GM23248 (cell line): ENCODE measurements at regions not wholly inside any gene's neighbourhood (a gene's known extent, or its start where the extent isn't known, plus 50 kb on each side); places are given as distances from the start of the nearest gene placed in this dataset.

ENCODE experiments used
- DNase-seq: peaks from one replicate; pipeline ENCODE4 v3.0.0-alpha.2; 2015
- H2AFZ ChIP-seq: fragments of 200-600 bp; sonication (generic); 2 replicates; pipeline ENCODE4 v1.6.1; 2016; ENCODE audit warnings: antibody characterized with exemption
- H3F3A ChIP-seq: fragments of 200-600 bp; sonication (generic); 2 replicates; pipeline ENCODE4 v1.6.1; 2016; ENCODE audit warnings: mild to moderate bottlenecking, antibody characterized with exemption, mixed run types; ENCODE audit not compliant: insufficient read depth
- H3K27ac ChIP-seq: fragments of 200-600 bp; sonication (generic); 2 replicates; pipeline ENCODE4 v1.5.1; 2016; ENCODE audit warnings: mild to moderate bottlenecking
- H3K27me3 ChIP-seq: fragments of 200-600 bp; sonication (generic); replicated peaks from 2 replicates; pipeline ENCODE4 v1.6.1; 2016; ENCODE audit warnings: mild to moderate bottlenecking; ENCODE audit not compliant: insufficient read depth
- H3K36me3 ChIP-seq: fragments of 200-600 bp; sonication (generic); 2 replicates; pipeline ENCODE4 v1.6.1; 2016; ENCODE audit warnings: low read depth, mild to moderate bottlenecking
- H3K4me1 ChIP-seq: fragments of 200-600 bp; sonication (generic); 2 replicates; pipeline ENCODE4 v1.6.1; 2016; ENCODE audit warnings: mild to moderate bottlenecking; ENCODE audit not compliant: insufficient read depth
- H3K4me2 ChIP-seq: fragments of 200-600 bp; sonication (generic); one replicate; pipeline ENCODE4 v1.6.1; 2016; ENCODE audit warnings: mild to moderate bottlenecking; ENCODE audit not compliant: unreplicated experiment
- H3K4me3 ChIP-seq: fragments of 200-600 bp; sonication (generic); 2 replicates; pipeline ENCODE4 v1.5.1; 2016; ENCODE audit warnings: mild to moderate bottlenecking
- H3K79me2 ChIP-seq: fragments of 200-600 bp; sonication (generic); 2 replicates; pipeline ENCODE4 v1.6.1; 2016; ENCODE audit warnings: mild to moderate bottlenecking; ENCODE audit not compliant: insufficient read depth
- H3K9ac ChIP-seq: fragments of 200-600 bp; sonication (generic); 2 replicates; pipeline ENCODE4 v1.6.1; 2016; ENCODE audit warnings: mild to moderate bottlenecking
- H3K9me2 ChIP-seq: fragments of 200-600 bp; sonication (generic); 2 replicates; pipeline ENCODE4 v1.6.1; 2016; ENCODE audit warnings: mixed run types, mild to moderate bottlenecking, moderate library complexity; ENCODE audit not compliant: insufficient read depth
- H3K9me3 ChIP-seq: fragments of 200-600 bp; sonication (generic); one replicate; pipeline ENCODE4 v1.6.1; 2017; ENCODE audit warnings: low read depth
- H4K20me1 ChIP-seq: fragments of 200-600 bp; sonication (generic); 2 replicates; pipeline ENCODE4 v1.6.0; 2016; ENCODE audit not compliant: insufficient read depth
- EZH2 ChIP-seq: fragments of 200-600 bp; sonication (generic); IDR thresholded peaks from 2 replicates; pipeline ENCODE4 v1.6.1; 2018; ENCODE audit warnings: antibody characterized with exemption, mild to moderate bottlenecking; ENCODE audit not compliant: insufficient read depth, poor library complexity, severe bottlenecking
- EZH2phosphoT487 ChIP-seq: fragments of 200-600 bp; sonication (generic); IDR thresholded peaks from 2 replicates; pipeline ENCODE4 v1.6.1; 2018; ENCODE audit warnings: antibody characterized with exemption, moderate library complexity, mild to moderate bottlenecking, low read depth; ENCODE audit not compliant: insufficient read depth
- WGBS, 2 experiments: methylation state at CpG; one replicate each; pipeline ENCODE4 v1.1.6; 2015 to 2017; ENCODE audit warnings: low lambda C conversion rate in 2 of 2, low coverage in 1 of 2; ENCODE audit errors: missing lambda C conversion rate in 2 of 2; 5-methylcytosine and 5-hydroxymethylcytosine counted together
- in situ Hi-C: fragments of 300-500 bp; cut with MboI; formaldehyde crosslinking; loops from 2 replicates; pipeline ENCODE4 v1.15.0; 2020

DNA sequence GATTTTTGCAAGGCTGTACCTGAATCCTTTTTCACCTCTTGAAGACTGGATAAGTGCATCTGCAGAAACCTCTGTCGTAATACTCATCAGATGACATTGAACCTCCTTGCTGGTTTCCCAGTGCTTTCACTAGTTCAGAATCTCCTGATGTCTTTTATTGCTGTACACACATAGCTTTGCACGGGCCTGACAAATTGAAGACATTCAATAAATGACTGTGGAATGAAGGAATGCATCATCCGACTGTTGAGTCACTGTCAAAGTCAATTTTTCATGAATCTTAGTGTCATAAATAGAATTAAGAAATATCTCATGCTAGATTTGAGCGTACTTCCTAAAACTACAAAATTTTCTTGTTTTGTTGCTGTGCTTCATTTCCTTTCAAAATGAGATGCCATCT lies 598.2 kb upstream of the MAP3K7 start:
- DNase-seq, result no peak
- no peaks in the 10 kb centered on the region for H3K79me2 ChIP-seq
- H3K9me2 ChIP-seq, result no peaks in the 10 kb centered on the region
- H3K9me3 ChIP-seq, result no peaks in the 10 kb centered on the region
- H4K20me1 ChIP-seq, result no peaks in the 10 kb centered on the region
- H3K4me2 ChIP-seq, result no peak overlapping the region
- H3K9ac ChIP-seq, result no peak overlapping the region
- no peak overlapping the region for H3K4me3 ChIP-seq
- no peaks in the 10 kb centered on the region for H3K4me1 ChIP-seq
- in situ Hi-C loops, result no loop called here
- no peaks in the 10 kb centered on the region for H3K27me3 ChIP-seq
- no peak overlapping the region for H2AFZ ChIP-seq
- H3K27ac ChIP-seq, result no peak overlapping the region
- no peaks in the 10 kb centered on the region for H3F3A ChIP-seq
- no peaks in the 10 kb centered on the region for H3K36me3 ChIP-seq
- 16 to 33% methylated on average over 4 of the region's 4 CpGs for WGBS, 2 experiments
- no peak for TF ChIP-seq EZH2
- TF ChIP-seq EZH2phosphoT487, result no peak

DNA sequence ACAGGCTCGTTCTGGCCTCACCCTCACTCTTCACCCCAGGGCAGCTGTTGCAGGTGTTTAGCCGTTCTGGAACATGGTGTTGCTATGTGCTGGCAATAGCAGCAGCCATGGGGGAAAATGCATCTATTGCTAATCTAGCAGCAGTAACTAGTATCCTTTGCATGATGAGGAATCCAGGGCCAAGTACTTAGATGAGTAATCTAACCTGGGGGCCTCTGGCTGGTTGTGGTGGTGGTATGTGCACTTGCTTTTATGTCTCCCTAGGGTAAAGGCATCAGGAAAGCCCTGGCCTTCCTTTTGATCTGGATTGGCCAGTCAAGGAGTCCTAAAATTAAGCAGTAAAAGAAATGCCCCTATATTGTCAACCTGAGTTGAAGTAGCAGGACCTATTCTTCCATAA lies 594.5 kb upstream of the MAP3K7 start:
- Histone ChIP-seq H3K9me3 (no peaks in the 10 kb centered on the region), H3K27ac (no peak overlapping the region), H3K9ac (no peak overlapping the region), H2AFZ (no peak overlapping the region), H3K27me3 (no peaks in the 10 kb centered on the region), H3F3A (no peaks in the 10 kb centered on the region), H3K79me2 (no peaks in the 10 kb centered on the region), H3K4me2 (no peak overlapping the region), H4K20me1 (no peaks in the 10 kb centered on the region), H3K4me1 (no peaks in the 10 kb centered on the region), H3K36me3 (no peaks in the 10 kb centered on the region), H3K4me3 (no peak overlapping the region), H3K9me2 (no peaks in the 10 kb centered on the region)
- WGBS, 2 experiments, result 21 to 31% methylated on average over 2 of the region's 2 CpGs
- DNase-seq, result no peak
- TF ChIP-seq EZH2phosphoT487 (no peak), EZH2 (no peak)
- in situ Hi-C loops, result no loop called here

DNA sequence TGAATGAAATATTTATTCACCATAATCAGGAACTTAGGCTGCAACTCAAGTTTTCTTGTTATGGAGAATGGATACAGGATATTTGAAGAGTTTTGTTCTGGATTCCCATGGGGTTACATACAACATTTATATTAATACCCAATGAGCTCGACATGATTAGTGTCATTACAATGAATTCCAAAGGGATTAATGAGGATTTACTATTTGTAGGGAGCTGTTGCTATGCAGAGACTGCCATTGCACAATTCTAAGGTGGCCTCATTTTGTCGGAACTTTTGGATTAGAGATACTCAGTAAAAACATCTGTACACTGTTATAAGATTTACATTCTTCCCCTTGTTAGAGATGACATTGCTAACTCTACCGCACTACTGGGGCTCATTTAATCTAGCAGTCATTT lies 586.8 kb upstream of the MAP3K7 start:
- TF ChIP-seq EZH2phosphoT487, result no peak
- TF ChIP-seq EZH2, result no peak
- H4K20me1 ChIP-seq, result no peaks in the 10 kb centered on the region
- H3K79me2 ChIP-seq, result no peaks in the 10 kb centered on the region
- no peak overlapping the region for H3K4me3 ChIP-seq
- H3K9ac ChIP-seq, result no peak overlapping the region
- H3K36me3 ChIP-seq, result no peaks in the 10 kb centered on the region
- no peak for DNase-seq
- no peaks in the 10 kb centered on the region for H3K9me2 ChIP-seq
- 3% methylated on average over 3 of the region's 3 CpGs for WGBS, 2 experiments
- H2AFZ ChIP-seq, result no peak overlapping the region
- no peaks in the 10 kb centered on the region for H3K4me1 ChIP-seq
- no peak overlapping the region for H3K4me2 ChIP-seq
- in situ Hi-C loops, result no loop called here
- H3K9me3 ChIP-seq, result no peaks in the 10 kb centered on the region
- H3K27ac ChIP-seq, result no peak overlapping the region
- no peaks in the 10 kb centered on the region for H3K27me3 ChIP-seq
- no peaks in the 10 kb centered on the region for H3F3A ChIP-seq

DNA sequence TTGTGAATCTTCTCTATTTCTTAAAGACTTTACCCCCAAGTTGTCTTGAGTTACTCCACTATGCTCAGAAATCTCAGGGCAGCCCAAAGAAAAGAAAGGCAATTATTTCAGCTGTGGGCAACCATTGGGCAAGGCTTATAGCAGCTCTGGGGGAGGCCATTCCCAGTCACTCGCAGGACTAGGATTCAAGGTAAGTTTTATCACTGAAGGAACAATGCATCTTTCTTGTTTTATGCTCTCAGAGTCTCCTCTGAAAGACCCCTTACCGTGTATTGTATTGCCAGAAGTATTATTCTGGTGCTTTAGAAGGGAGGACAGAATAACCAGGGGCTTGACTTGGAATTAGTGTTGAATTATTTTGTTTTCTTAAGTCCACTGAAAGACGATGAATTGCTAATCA lies 586.3 kb upstream of the MAP3K7 start:
- TF ChIP-seq EZH2, result no peak
- TF ChIP-seq EZH2phosphoT487, result no peak
- no peaks in the 10 kb centered on the region for H3K9me3 ChIP-seq
- no peak overlapping the region for H2AFZ ChIP-seq
- H3K4me3 ChIP-seq, result no peak overlapping the region
- no peaks in the 10 kb centered on the region for H3K9me2 ChIP-seq
- no peaks in the 10 kb centered on the region for H4K20me1 ChIP-seq
- H3K9ac ChIP-seq, result no peak overlapping the region
- in situ Hi-C loops, result no loop called here
- no peaks in the 10 kb centered on the region for H3F3A ChIP-seq
- WGBS, 2 experiments, result 25% methylated on average over 3 of the region's 3 CpGs
- H3K4me1 ChIP-seq, result no peaks in the 10 kb centered on the region
- no peaks in the 10 kb centered on the region for H3K79me2 ChIP-seq
- H3K4me2 ChIP-seq, result no peak overlapping the region
- no peaks in the 10 kb centered on the region for H3K27me3 ChIP-seq
- H3K27ac ChIP-seq, result no peak overlapping the region
- no peak for DNase-seq
- H3K36me3 ChIP-seq, result no peaks in the 10 kb centered on the region

DNA sequence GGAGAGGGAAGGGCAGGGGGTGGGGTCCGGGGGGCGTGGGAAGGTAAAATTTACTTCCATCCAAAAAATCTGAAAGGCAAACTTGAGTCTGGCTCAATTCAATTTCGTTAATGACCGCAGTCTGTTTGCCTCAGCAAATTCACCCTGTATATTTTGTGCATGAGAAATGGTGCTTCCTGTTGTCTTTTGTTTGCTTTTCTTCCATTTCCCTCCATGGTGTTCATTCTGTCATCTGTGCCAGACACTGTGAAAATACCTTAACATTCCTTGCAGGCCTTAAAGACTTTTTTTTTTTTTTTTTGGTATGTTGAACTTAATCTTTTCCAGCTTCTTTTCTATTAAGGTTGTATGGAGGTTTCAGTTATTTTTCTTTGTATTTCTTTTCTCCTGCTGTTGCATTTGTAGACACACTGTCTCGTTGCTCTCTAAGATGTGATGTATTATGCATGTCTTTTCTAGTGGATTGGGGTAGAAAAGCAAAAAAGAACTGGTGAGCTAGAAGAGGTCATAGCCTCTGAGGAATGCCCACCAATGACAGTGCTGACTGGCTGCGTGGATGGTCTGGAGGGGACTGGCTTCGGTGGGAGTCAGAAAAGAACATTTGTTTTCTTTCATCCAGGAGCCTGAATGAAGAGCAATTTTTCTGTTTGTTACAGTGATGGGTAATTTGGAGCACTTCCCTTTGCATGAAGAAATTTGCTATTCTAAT lies 585.0 kb upstream of the MAP3K7 start:
- no peaks in the 10 kb centered on the region for H4K20me1 ChIP-seq
- DNase-seq, result no peak
- H3K9me3 ChIP-seq, result no peaks in the 10 kb centered on the region
- H3K4me3 ChIP-seq, result no peak overlapping the region
- TF ChIP-seq EZH2 (no peak), EZH2phosphoT487 (no peak)
- no peak overlapping the region for H3K27ac ChIP-seq
- no peaks in the 10 kb centered on the region for H3K9me2 ChIP-seq
- no peaks in the 10 kb centered on the region for H3K27me3 ChIP-seq
- in situ Hi-C loops, result no loop called here
- no peaks in the 10 kb centered on the region for H3K36me3 ChIP-seq
- H3K9ac ChIP-seq, result no peak overlapping the region
- H2AFZ ChIP-seq, result no peak overlapping the region
- no peaks in the 10 kb centered on the region for H3K4me1 ChIP-seq
- H3K4me2 ChIP-seq, result no peak overlapping the region
- no peaks in the 10 kb centered on the region for H3F3A ChIP-seq
- WGBS, 2 experiments, result 26 to 33% methylated on average over 3 to 7 of the region's 7 CpGs
- no peaks in the 10 kb centered on the region for H3K79me2 ChIP-seq
